Esophagus (tissue), 2 donors: ENCODE measurements at regions not wholly inside any gene's neighbourhood (a gene's known extent, or its start where the extent isn't known, plus 50 kb on each side); places are given as distances from the start of the nearest gene placed in this dataset.

Experiments
- H3K27ac ChIP-seq, 2 donors: one replicate each; pipeline ENCODE4 v1.5.1; 2013; ENCODE audit warnings: low read depth in 2 of 2, mild to moderate bottlenecking in 2 of 2, inconsistent platforms in 1 of 2, low read length in 1 of 2, moderate library complexity in 1 of 2
- H3K27me3 ChIP-seq, 2 donors: one replicate each; pipeline ENCODE4 v1.6.1; 2013; ENCODE audit warnings: low read length in 2 of 2, control low read depth in 1 of 2, mild to moderate bottlenecking in 1 of 2; ENCODE audit not compliant: insufficient read depth in 2 of 2, control insufficient read depth in 1 of 2
- H3K36me3 ChIP-seq, 2 donors: one replicate each; pipeline ENCODE4 v1.6.1; 2013; ENCODE audit warnings: low read length in 1 of 2; ENCODE audit not compliant: control insufficient read depth in 2 of 2, insufficient read depth in 2 of 2
- H3K4me1 ChIP-seq, 2 donors: one replicate each; pipeline ENCODE4 v1.6.1; 2013; ENCODE audit warnings: low read length in 1 of 2; ENCODE audit not compliant: control insufficient read depth in 2 of 2, insufficient read depth in 2 of 2
- H3K4me3 ChIP-seq, 2 donors: one replicate each; pipeline ENCODE4 v1.5.1; 2013; ENCODE audit warnings: low read length in 2 of 2, mild to moderate bottlenecking in 2 of 2, low read depth in 1 of 2, moderate library complexity in 1 of 2
- H3K9me3 ChIP-seq, 2 donors: one replicate each; pipeline ENCODE4 v1.6.1; 2013; ENCODE audit warnings: mild to moderate bottlenecking in 2 of 2, low read depth in 1 of 2, low read length in 1 of 2, moderate library complexity in 1 of 2; ENCODE audit not compliant: control insufficient read depth in 2 of 2, insufficient read depth in 1 of 2
- WGBS, 2 donors: extraction: QIAGEN DNeasy Blood & Tissue Kit; methylation state at CpG; one replicate each; pipeline ENCODE4 v1.1.7; 2013; 5-methylcytosine and 5-hydroxymethylcytosine counted together
- donor health status: healthy with polysubstance abuse.
- donor health status: Bipolar disorder and iron deficiency.

- Histone ChIP-seq H3K27ac (no peak overlapping the region), H3K4me3 (no peak overlapping the region), H3K4me1 (peaks cover 0 to 3% of the 10 kb centered on the region in 2 donors), H3K27me3 (no peaks in the 10 kb centered on the region), H3K36me3 (no peaks in the 10 kb centered on the region), H3K9me3 (peaks cover 0 to 3% of the 10 kb centered on the region in 2 donors)
- WGBS, 2 donors, result 44 to 56% methylated on average over 3 of the region's 3 CpGs
Measured at GRCh38 chr14:101058571-101058970, 155.0 kb upstream of the RTL1 start.

- H3K27me3 ChIP-seq, result no peaks in the 10 kb centered on the region
- H3K27ac ChIP-seq, result no peak overlapping the region
- whole genome bisulfite sequencing, 2 donors, result 92% methylated on average over 19 of the region's 19 CpGs
- H3K36me3 ChIP-seq, result no peaks in the 10 kb centered on the region
- no peaks in the 10 kb centered on the region for H3K4me1 ChIP-seq
- peaks cover 0 to 3% of the 10 kb centered on the region in 2 donors for H3K9me3 ChIP-seq
- H3K4me3 ChIP-seq, result no peak overlapping the region
Measured at GRCh38 chr14:101060171-101060601, 156.7 kb upstream of the RTL1 start.

GRCh38 chr14:101061411-101062064, 158.0 kb upstream of the RTL1 start:
- Histone ChIP-seq H3K27me3 (no peaks in the 10 kb centered on the region), H3K36me3 (no peaks in the 10 kb centered on the region), H3K4me3 (no peak overlapping the region), H3K27ac (no peak overlapping the region), H3K4me1 (no peaks in the 10 kb centered on the region), H3K9me3 (peaks cover 0 to 3% of the 10 kb centered on the region in 2 donors)
- 88 to 89% methylated on average over 18 of the region's 18 CpGs for WGBS, 2 donors

- no peak overlapping the region for H3K27ac ChIP-seq
- no peaks in the 10 kb centered on the region for H3K36me3 ChIP-seq
- no peak overlapping the region for H3K4me3 ChIP-seq
- peaks cover 0 to 3% of the 10 kb centered on the region in 2 donors for H3K9me3 ChIP-seq
- WGBS, 2 donors, result 82 to 83% methylated on average over 19 of the region's 19 CpGs
- no peaks in the 10 kb centered on the region for H3K27me3 ChIP-seq
- H3K4me1 ChIP-seq, result no peaks in the 10 kb centered on the region
Measured at GRCh38 chr14:101062065-101062450, 158.5 kb upstream of the RTL1 start.

- 71 to 79% methylated on average over 7 of the region's 7 CpGs for WGBS, 2 donors
- H3K4me3 ChIP-seq, result no peak overlapping the region
- no peaks in the 10 kb centered on the region for H3K36me3 ChIP-seq
- no peaks in the 10 kb centered on the region for H3K27me3 ChIP-seq
- H3K4me1 ChIP-seq, result no peaks in the 10 kb centered on the region
- H3K9me3 ChIP-seq, result peaks cover 3% of the 10 kb centered on the region in 2 donors
- H3K27ac ChIP-seq, result no peak overlapping the region
Measured at GRCh38 chr14:101062601-101063000, 159.1 kb upstream of the RTL1 start.

GRCh38 chr14:101063121-101063520, 159.6 kb upstream of the RTL1 start:
- whole genome bisulfite sequencing, 2 donors, result 86 to 93% methylated on average over 11 of the region's 11 CpGs
- Histone ChIP-seq H3K36me3 (no peaks in the 10 kb centered on the region), H3K4me1 (no peaks in the 10 kb centered on the region), H3K27me3 (no peaks in the 10 kb centered on the region), H3K27ac (no peak overlapping the region), H3K4me3 (no peak overlapping the region), H3K9me3 (peaks cover 3% of the 10 kb centered on the region in 2 donors)

- H3K27ac ChIP-seq, result no peak overlapping the region
Measured at GRCh38 chr14:101064121-101064661, 160.7 kb upstream of the RTL1 start.

GRCh38 chr14:101064718-101065117, 161.2 kb upstream of the RTL1 start:
- H3K9me3 ChIP-seq, result peaks cover 3% of the 10 kb centered on the region in 2 donors
- no peak overlapping the region for H3K27ac ChIP-seq
- H3K4me3 ChIP-seq, result no peak overlapping the region
- WGBS, 2 donors, result 93 to 94% methylated on average over 7 of the region's 7 CpGs
- no peaks in the 10 kb centered on the region for H3K4me1 ChIP-seq
- no peaks in the 10 kb centered on the region for H3K27me3 ChIP-seq
- H3K36me3 ChIP-seq, result no peaks in the 10 kb centered on the region

More at GRCh38 chr14:101064121-101064661, 160.7 kb upstream of the RTL1 start:
- Histone ChIP-seq H3K4me3 (no peak overlapping the region), H3K27me3 (no peaks in the 10 kb centered on the region), H3K9me3 (peaks cover 3% of the 10 kb centered on the region in 2 donors), H3K36me3 (no peaks in the 10 kb centered on the region), H3K4me1 (no peaks in the 10 kb centered on the region)
- 87 to 90% methylated on average over 16 of the region's 16 CpGs for WGBS, 2 donors

GRCh38 chr14:101065246-101065645, 161.7 kb upstream of the RTL1 start:
- no peaks in the 10 kb centered on the region for H3K4me1 ChIP-seq
- 93 to 94% methylated on average over 27 of the region's 27 CpGs for WGBS, 2 donors
- H3K27ac ChIP-seq, result no peak overlapping the region
- no peaks in the 10 kb centered on the region for H3K36me3 ChIP-seq
- no peak overlapping the region for H3K4me3 ChIP-seq
- H3K9me3 ChIP-seq, result peaks cover under 1 to 3% of the 10 kb centered on the region in 2 donors
- no peaks in the 10 kb centered on the region for H3K27me3 ChIP-seq
